T-cell (primary cell): ENCODE measurements at regions not wholly inside any gene's neighbourhood (a gene's known extent, or its start where the extent isn't known, plus 50 kb on each side); places are given as distances from the start of the nearest gene placed in this dataset.

Source experiments
- ATAC-seq, 4 experiments: fragments of 200-7000 bp in 3 of 4; fragments of 150-1000 bp in 1 of 4; cut with Tn5 transposase; replicated peaks in 1 of 4; 1 replicate in 3 of 4; 2 replicates in 1 of 4; pipeline ENCODE4 v1.10.0; 2021; ENCODE audit warnings: moderate library complexity in 3 of 4, mild to moderate bottlenecking in 2 of 4, moderate number of reproducible peaks in 1 of 4
- CTCF ChIA-PET, 2 donors: fragments of 300-600 bp; sonication (Branson Sonifier 250); formaldehyde crosslinking; loops; one replicate each; lab custom pipeline; 2022; ENCODE audit warnings: antibody characterized with exemption in 2 of 2; lab: Charles Lee
- POLR2A ChIA-PET, 2 donors: fragments of 300-600 bp; sonication (Branson Sonifier 250); formaldehyde crosslinking; loops; one replicate each; lab custom pipeline; 2022; ENCODE audit warnings: antibody characterized with exemption in 2 of 2; lab: Charles Lee
- DNase-seq, 35 experiments: peaks; one replicate each; pipeline versions ENCODE4 v3.0.0 to v3.0.0-alpha.2; 2013 to 2023
- H3K27ac ChIP-seq: one replicate; pipeline ENCODE4 v1.5.1; 2013; ENCODE audit warnings: low read length
- H3K27me3 ChIP-seq, 2 experiments: replicated peaks in 1 of 2; 1 replicate in 1 of 2; 2 replicates in 1 of 2; pipeline versions ENCODE4 v1.6.1 to v1.7.0; 2013; ENCODE audit warnings: low read length in 1 of 2, mixed read lengths in 1 of 2; ENCODE audit not compliant: control insufficient read depth in 2 of 2, insufficient read depth in 2 of 2; ENCODE audit errors: extremely low read depth in 1 of 2
- H3K36me3 ChIP-seq, 2 donors: 1 replicate in 1 of 2; 2 replicates in 1 of 2; pipeline versions ENCODE4 v1.6.1 to v1.7.0; 2013; ENCODE audit warnings: low read length in 1 of 2; ENCODE audit not compliant: control insufficient read depth in 2 of 2, insufficient read depth in 1 of 2; ENCODE audit errors: extremely low read depth in 1 of 2
- H3K4me1 ChIP-seq, 2 experiments: 1 replicate in 1 of 2; 2 replicates in 1 of 2; pipeline versions ENCODE4 v1.6.1 to v1.7.0; 2013; ENCODE audit warnings: low read length in 2 of 2, mixed read lengths in 1 of 2; ENCODE audit not compliant: insufficient read depth in 2 of 2, control insufficient read depth in 1 of 2; ENCODE audit errors: extremely low read depth in 1 of 2
- H3K4me3 ChIP-seq, 2 donors: 1 replicate in 1 of 2; 2 replicates in 1 of 2; pipeline versions ENCODE4 v1.5.1 to v1.7.0; 2013; ENCODE audit warnings: mild to moderate bottlenecking in 2 of 2, low read length in 1 of 2, moderate library complexity in 1 of 2; ENCODE audit not compliant: control insufficient read depth in 1 of 2; ENCODE audit errors: extremely low read depth in 1 of 2
- H3K9me3 ChIP-seq: 2 replicates; pipeline ENCODE4 v1.7.0; 2013
- H3K27ac Mint-ChIP-seq, 2 donors: one replicate each; pipeline ENCODE4 v1.8.0; 2020 to 2021; ENCODE audit warnings: mild to moderate bottlenecking in 2 of 2, mixed read lengths in 2 of 2
- H3K27me3 Mint-ChIP-seq, 2 donors: one replicate each; pipeline ENCODE4 v1.8.0; 2021 to 2022; ENCODE audit warnings: mixed read lengths in 2 of 2
- H3K36me3 Mint-ChIP-seq: one replicate; pipeline ENCODE4 v1.8.0; 2021; ENCODE audit warnings: mixed read lengths
- H3K4me1 Mint-ChIP-seq, 3 donors: one replicate each; pipeline ENCODE4 v1.8.0; 2020 to 2022; ENCODE audit warnings: mixed read lengths in 3 of 3, mild to moderate bottlenecking in 1 of 3
- H3K4me3 Mint-ChIP-seq, 3 donors: one replicate each; pipeline ENCODE4 v1.8.0; 2020 to 2022; ENCODE audit warnings: mild to moderate bottlenecking in 3 of 3, mixed read lengths in 3 of 3, moderate library complexity in 3 of 3
- H3K9me3 Mint-ChIP-seq, 3 donors: one replicate each; pipeline ENCODE4 v1.8.0; 2020 to 2022; ENCODE audit warnings: mixed read lengths in 3 of 3
- WGBS: methylation state at CpG from one replicate; pipeline ENCODE4 v1.1.5; 2013; ENCODE audit warnings: missing lambda C conversion rate; ENCODE audit not compliant: insufficient coverage; 5-methylcytosine and 5-hydroxymethylcytosine counted together

DNA sequence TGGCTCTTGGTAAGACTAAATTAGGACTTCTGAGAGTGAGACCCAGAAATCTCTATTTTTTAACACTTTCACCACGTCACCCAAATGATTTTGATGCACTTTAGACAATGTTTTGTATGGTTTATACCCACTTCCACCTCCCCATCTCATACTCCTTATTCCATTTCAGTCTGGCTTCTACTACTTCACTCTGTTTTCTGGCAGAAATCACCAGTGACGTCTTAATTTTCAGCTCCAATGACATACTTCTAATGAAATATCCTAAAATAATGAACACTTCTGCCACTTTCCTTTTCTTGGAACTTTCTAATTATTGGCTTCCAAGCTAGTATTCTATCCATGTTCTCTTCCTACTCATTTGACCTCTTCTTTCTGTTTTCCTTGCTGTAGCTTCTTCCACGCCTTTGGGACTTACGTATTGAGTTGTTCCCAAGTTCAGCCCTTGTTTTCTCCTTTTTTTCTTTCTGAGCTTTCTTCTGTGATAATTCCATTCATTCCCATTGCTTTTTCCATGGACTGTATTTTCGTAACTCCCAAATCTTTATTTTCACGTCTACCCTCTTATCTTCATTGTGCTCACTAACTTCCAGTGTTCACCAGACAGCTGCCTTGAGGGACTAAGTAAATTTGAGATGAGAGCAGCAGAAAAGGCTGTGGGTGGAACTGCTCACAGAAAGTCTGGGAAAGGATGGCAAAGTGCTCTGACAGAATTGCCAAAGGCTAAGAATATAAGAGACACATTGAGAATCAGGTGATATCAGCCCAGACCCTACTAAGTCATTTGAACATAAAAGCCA is 115.8 kb downstream of the CAPZA3 start:
- POLR2A ChIA-PET, result no interaction called here

DNA sequence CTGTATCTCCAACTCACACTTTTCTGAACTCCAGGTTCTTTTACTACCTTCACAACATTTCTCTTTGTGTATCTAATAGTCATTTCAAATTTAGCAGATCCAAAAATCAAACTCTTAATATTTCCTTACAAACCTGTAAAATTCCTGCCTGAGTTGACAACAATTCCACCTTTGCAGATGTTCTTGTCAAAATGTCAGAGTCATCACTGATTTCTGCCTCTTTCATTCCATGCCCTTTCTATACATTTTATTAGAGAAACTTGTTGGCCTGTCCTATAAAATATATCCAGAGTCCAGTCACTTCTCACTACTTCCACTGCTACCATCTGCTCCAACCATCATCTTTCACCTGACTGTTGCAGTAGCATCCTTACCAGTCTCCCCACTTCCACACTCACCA is 119.7 kb downstream of the CAPZA3 start:
- Mint-ChIP-seq H3K36me3 (no peaks in the 10 kb centered on the region), H3K27ac (no peak overlapping the region), H3K4me3 (no peak overlapping the region), H3K4me1 (no peaks in the 10 kb centered on the region), H3K9me3 (no peaks in the 10 kb centered on the region), H3K27me3 (peaks cover 0 to 4% of the 10 kb centered on the region in 2 donors)
- no peak overlapping the region for H3K27ac ChIP-seq
- ChIA-PET CTCF (no interaction called here), POLR2A (no interaction called here)
- H3K9me3 ChIP-seq, result no peaks in the 10 kb centered on the region
- no peak overlapping the region for H3K4me3 ChIP-seq
- ATAC-seq (no peak), DNase-seq (no peak)
- no peaks in the 10 kb centered on the region for H3K27me3 ChIP-seq
- no peaks in the 10 kb centered on the region for H3K36me3 ChIP-seq
- H3K4me1 ChIP-seq, result no peaks in the 10 kb centered on the region

More for the DNA sequence above, 115.8 kb downstream of the CAPZA3 start:
- no peaks in the 10 kb centered on the region for H3K27me3 ChIP-seq
- Mint-ChIP-seq H3K4me1 (peaks cover 0 to 6% (median 0%) of the 10 kb centered on the region in 3 donors), H3K9me3 (no peaks in the 10 kb centered on the region), H3K36me3 (no peaks in the 10 kb centered on the region), H3K27me3 (peaks cover 0 to 8% of the 10 kb centered on the region in 2 donors), H3K27ac (no peak overlapping the region), H3K4me3 (no peak overlapping the region)
- no peaks in the 10 kb centered on the region for H3K9me3 ChIP-seq
- ATAC-seq, result no peak
- H3K4me1 ChIP-seq, result no peaks in the 10 kb centered on the region
- WGBS, result 92% methylated on average over 3 of the region's 6 CpGs
- DNase-seq, result no peak
- no peak overlapping the region for H3K4me3 ChIP-seq
- no peak overlapping the region for H3K27ac ChIP-seq
- H3K36me3 ChIP-seq, result no peaks in the 10 kb centered on the region
- CTCF ChIA-PET, result interaction anchor here in 1 of 2 donors (0.6 kb wide), 1 partner anchor 49 kb away, joined by 3 read pairs; no protein-coding TSS in a partner anchor

DNA sequence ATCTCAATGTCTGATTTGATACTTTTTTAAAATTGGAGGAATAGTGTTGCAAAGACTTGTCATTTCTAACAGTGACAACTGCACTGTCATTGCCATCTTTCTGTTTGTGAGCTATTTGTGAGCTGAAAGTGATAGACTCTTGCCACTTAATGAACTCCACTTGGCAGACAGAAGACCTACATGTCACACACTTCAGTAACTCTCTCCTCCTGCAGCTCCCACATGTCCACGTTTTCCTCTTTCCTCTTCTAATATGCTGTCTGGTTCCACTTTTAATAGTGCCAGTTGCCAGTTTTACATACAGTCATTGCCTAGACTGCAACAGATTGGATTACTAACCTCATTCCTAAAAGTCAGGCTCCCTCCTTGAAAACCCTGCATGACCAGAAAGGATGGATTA is 121.5 kb downstream of the CAPZA3 start:
- Mint-ChIP-seq H3K4me1 (no peaks in the 10 kb centered on the region), H3K4me3 (no peak overlapping the region), H3K9me3 (no peaks in the 10 kb centered on the region), H3K27me3 (peaks cover 0 to 4% of the 10 kb centered on the region in 2 donors), H3K36me3 (no peaks in the 10 kb centered on the region), H3K27ac (no peak overlapping the region)
- no peak for ATAC-seq
- ChIA-PET POLR2A (no interaction called here), CTCF (interaction anchor here (1.2 to 3.6 kb wide), 3 partner anchors 10 to 327 kb away, joined by 3 to 26 read pairs (median 7); no protein-coding TSS in a partner anchor)
- Histone ChIP-seq H3K9me3 (no peaks in the 10 kb centered on the region), H3K36me3 (no peaks in the 10 kb centered on the region), H3K27ac (no peak overlapping the region), H3K27me3 (no peaks in the 10 kb centered on the region), H3K4me1 (no peaks in the 10 kb centered on the region), H3K4me3 (no peak overlapping the region)
- DNase-seq, result no peak
- 71% methylated on average over 1 of the region's 1 CpG for WGBS

DNA sequence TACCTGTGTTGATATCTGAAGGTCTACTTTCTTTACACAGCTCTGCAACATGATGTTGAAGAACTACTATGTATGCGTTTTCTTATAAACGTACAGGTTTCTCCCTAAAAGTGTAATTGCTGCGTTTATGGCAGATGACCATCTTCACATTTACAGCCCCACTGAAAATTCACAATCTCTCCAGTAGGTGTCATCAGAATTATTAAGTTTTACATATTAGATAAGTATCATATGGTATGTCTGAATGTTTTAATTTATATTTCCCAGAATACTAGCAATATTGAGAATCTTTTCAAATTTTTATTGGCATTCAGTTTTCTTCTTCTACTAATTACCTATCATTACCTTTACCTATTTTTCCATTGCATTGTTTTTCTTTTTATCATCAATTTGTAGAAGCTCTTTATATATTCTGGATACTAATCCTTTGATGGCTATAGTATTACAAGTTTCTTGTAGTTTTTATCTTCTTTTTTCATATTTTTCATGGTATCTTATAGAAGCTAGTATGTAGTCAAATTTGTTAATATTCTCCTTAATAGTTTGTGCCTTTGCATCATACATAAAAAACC is 123.5 kb downstream of the CAPZA3 start:
- Mint-ChIP-seq H3K4me1 (no peaks in the 10 kb centered on the region), H3K4me3 (no peak overlapping the region), H3K27me3 (peaks cover 2 to 12% of the 10 kb centered on the region in 2 donors), H3K36me3 (no peaks in the 10 kb centered on the region), H3K27ac (no peak overlapping the region), H3K9me3 (no peaks in the 10 kb centered on the region)
- Histone ChIP-seq H3K4me1 (no peaks in the 10 kb centered on the region), H3K9me3 (no peaks in the 10 kb centered on the region), H3K27me3 (no peaks in the 10 kb centered on the region), H3K27ac (no peak overlapping the region), H3K4me3 (no peak overlapping the region), H3K36me3 (no peaks in the 10 kb centered on the region)
- CTCF ChIA-PET, result interaction anchor here in 1 of 2 donors (3.6 kb wide), 1 partner anchor 325 kb away, joined by 26 read pairs; no protein-coding TSS in a partner anchor
- ATAC-seq (no peak), DNase-seq (peak in 1 of 35 experiments; percentile 27)
- POLR2A ChIA-PET, result no interaction called here
- no CpG with 5 or more reads among the region's 3 CpGs for WGBS

DNA sequence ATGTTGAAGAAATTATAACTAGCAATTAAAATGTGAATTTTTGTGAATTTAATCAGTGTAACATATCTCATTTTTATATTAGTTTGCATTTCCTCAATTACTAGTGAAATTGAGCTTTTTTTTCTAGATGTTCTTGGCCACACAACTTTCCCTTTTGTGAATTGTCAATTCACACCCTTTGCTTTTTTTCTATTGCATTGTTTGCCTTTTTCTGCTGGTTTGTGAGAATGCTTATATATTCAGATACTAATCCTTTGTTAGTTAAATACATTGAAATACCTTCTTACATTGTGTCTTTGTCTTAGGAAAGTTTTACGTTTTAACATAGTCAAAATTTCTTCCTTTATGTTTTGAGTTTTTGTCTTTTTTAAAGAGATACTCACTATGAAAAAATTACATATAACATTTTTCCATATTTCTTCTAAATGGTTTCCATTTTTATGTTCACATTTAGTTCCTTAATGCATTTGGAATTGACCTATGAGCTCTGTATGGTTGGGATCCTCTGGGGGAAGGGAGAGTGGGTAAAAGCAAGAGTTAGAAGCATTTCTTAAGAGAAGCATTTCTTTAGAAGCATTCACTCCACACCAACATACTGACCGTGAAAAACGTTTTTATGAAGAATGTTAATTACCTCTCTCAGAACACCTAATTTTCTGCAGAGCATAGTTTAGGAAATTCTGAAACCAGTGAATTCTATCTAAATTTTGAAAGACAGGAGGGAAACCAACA is 126.0 kb downstream of the CAPZA3 start:
- no peaks in the 10 kb centered on the region for H3K36me3 ChIP-seq
- no peaks in the 10 kb centered on the region for H3K27me3 ChIP-seq
- no CpG with 5 or more reads among the region's 3 CpGs for WGBS
- no peak overlapping the region for H3K27ac ChIP-seq
- Mint-ChIP-seq H3K4me3 (no peak overlapping the region), H3K27me3 (peaks cover 2 to 8% of the 10 kb centered on the region in 2 donors), H3K27ac (no peak overlapping the region), H3K4me1 (peaks cover under 1 to 3% (median 2%) of the 10 kb centered on the region in 3 donors), H3K9me3 (no peaks in the 10 kb centered on the region), H3K36me3 (no peaks in the 10 kb centered on the region)
- CTCF ChIA-PET, result no interaction called here
- DNase-seq, result no peak
- no peak overlapping the region for H3K4me3 ChIP-seq
- no peaks in the 10 kb centered on the region for H3K4me1 ChIP-seq
- POLR2A ChIA-PET, result no interaction called here
- no peaks in the 10 kb centered on the region for H3K9me3 ChIP-seq
- no peak for ATAC-seq

DNA sequence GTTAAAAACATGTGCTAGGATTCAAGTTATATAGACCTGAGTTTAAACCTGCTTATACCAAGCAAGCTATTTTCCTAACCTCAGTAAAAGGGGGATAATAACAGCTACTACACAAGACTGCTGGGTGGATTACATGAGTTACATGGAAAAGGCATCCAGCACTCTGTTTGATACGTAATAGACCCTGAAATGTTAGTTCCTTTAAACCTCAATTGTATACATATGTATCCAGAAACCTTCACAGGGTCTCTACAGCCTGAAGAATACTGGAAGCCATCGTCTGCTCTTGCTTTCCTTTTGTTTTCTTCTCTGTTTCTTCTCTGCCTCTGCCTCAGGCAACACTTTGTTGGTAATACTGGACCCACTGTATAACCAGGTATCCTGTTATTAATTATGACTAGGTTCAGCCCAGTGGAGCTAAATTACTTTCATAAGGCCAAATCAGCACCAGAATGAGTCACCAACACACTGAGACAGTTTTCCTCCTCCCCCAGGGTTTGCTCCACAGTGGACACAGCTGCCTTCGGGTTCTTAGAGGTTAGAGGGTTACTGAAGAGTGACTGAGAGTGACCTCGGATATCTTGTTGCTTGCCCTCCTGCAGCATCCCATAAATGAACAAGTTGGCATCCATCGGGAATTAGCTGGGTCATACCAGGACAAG is 127.1 kb downstream of the CAPZA3 start:
- Histone ChIP-seq H3K27ac (no peak overlapping the region), H3K4me3 (no peak overlapping the region), H3K4me1 (no peaks in the 10 kb centered on the region), H3K36me3 (no peaks in the 10 kb centered on the region), H3K27me3 (no peaks in the 10 kb centered on the region), H3K9me3 (no peaks in the 10 kb centered on the region)
- ATAC-seq (no peak), DNase-seq (no peak)
- H3K4me1 Mint-ChIP-seq, result peaks cover 5 to 8% (median 5%) of the 10 kb centered on the region in 3 donors
- H3K36me3 Mint-ChIP-seq, result no peaks in the 10 kb centered on the region
- ChIA-PET CTCF (interaction anchor here in 1 of 2 donors (1.1 kb wide), 1 partner anchor 321 kb away, joined by 4 read pairs; no protein-coding TSS in a partner anchor), POLR2A (no interaction called here)
- peaks cover 2 to 8% of the 10 kb centered on the region in 2 donors for H3K27me3 Mint-ChIP-seq
- 79% methylated on average over 2 of the region's 5 CpGs for WGBS
- H3K27ac Mint-ChIP-seq, result no peak overlapping the region
- no peak overlapping the region for H3K4me3 Mint-ChIP-seq
- no peaks in the 10 kb centered on the region for H3K9me3 Mint-ChIP-seq
